GM19395 (cell line): ENCODE measurements at regions not wholly inside any gene's neighbourhood (a gene's known extent, or its start where the extent isn't known, plus 50 kb on each side); places are given as distances from the start of the nearest gene placed in this dataset.
A peak's percentile ranks its signal among the peaks of the same experiment; 100 is the strongest.
"Not testable (repeated sequence)": the region's sequence is repeated elsewhere in the genome, so short reads cannot be mapped to it uniquely, and the experiment has no call there.

Source experiments
- ATAC-seq: cut with Tn5 transposase; IDR thresholded peaks from one replicate; pipeline ENCODE4 v1.9.1; 2021; ENCODE audit warnings: mild to moderate bottlenecking, moderate library complexity; ENCODE audit not compliant: unreplicated experiment

- ATAC-seq = no peak
These were observed 404.8 kb upstream of the SLC30A5 start for GRCh38 chr5:68689010-68689409.

- ATAC-seq = not testable (repeated sequence)
These were observed 401.9 kb upstream of the SLC30A5 start for GRCh38 chr5:68691874-68692273.

GRCh38 chr5:68698025-68698940 is 395.5 kb upstream of the SLC30A5 start:
- ATAC-seq = no peak

GRCh38 chr5:68699966-68700365 is 393.8 kb upstream of the SLC30A5 start:
- ATAC-seq = no peak

GRCh38 chr5:68707575-68707974 is 386.2 kb upstream of the SLC30A5 start:
- no peak for ATAC-seq

GRCh38 chr5:68708156-68708841 is 385.5 kb upstream of the SLC30A5 start:
- no peak for ATAC-seq

GRCh38 chr5:68708842-68709170 is 385.0 kb upstream of the SLC30A5 start:
- ATAC-seq = no peak

- no peak for ATAC-seq
These were observed 384.6 kb upstream of the SLC30A5 start for GRCh38 chr5:68709239-68709638.

GRCh38 chr5:68710514-68710913 is 383.3 kb upstream of the SLC30A5 start:
- peak; percentile 60 for ATAC-seq

- peak; percentile 94 for ATAC-seq
These were observed 382.3 kb upstream of the SLC30A5 start for GRCh38 chr5:68711293-68712200.

- ATAC-seq = no peak
These were observed 379.0 kb upstream of the SLC30A5 start for GRCh38 chr5:68714810-68715209.

- no peak for ATAC-seq
These were observed 372.8 kb upstream of the SLC30A5 start for GRCh38 chr5:68720884-68721610.

- ATAC-seq = no peak
These were observed 371.5 kb upstream of the SLC30A5 start for GRCh38 chr5:68722357-68722756.

- no peak for ATAC-seq
These were observed 367.7 kb upstream of the SLC30A5 start for GRCh38 chr5:68725905-68726683.

- ATAC-seq = no peak
These were observed 365.9 kb upstream of the SLC30A5 start for GRCh38 chr5:68727931-68728330.

- ATAC-seq = no peak
These were observed 364.1 kb upstream of the SLC30A5 start for GRCh38 chr5:68729678-68730077.

- ATAC-seq = no peak
These were observed 363.4 kb upstream of the SLC30A5 start for GRCh38 chr5:68730220-68730978.

GRCh38 chr5:68730979-68731654 is 362.7 kb upstream of the SLC30A5 start:
- no peak for ATAC-seq
